HT1080 (cell line): ENCODE measurements at regions not wholly inside any gene's neighbourhood (a gene's known extent, or its start where the extent isn't known, plus 50 kb on each side); places are given as distances from the start of the nearest gene placed in this dataset.

Experiments used
- DNase-seq: peaks from one replicate; pipeline ENCODE4 v3.0.0-alpha.2; 2015; ENCODE audit warnings: low read depth

DNA sequence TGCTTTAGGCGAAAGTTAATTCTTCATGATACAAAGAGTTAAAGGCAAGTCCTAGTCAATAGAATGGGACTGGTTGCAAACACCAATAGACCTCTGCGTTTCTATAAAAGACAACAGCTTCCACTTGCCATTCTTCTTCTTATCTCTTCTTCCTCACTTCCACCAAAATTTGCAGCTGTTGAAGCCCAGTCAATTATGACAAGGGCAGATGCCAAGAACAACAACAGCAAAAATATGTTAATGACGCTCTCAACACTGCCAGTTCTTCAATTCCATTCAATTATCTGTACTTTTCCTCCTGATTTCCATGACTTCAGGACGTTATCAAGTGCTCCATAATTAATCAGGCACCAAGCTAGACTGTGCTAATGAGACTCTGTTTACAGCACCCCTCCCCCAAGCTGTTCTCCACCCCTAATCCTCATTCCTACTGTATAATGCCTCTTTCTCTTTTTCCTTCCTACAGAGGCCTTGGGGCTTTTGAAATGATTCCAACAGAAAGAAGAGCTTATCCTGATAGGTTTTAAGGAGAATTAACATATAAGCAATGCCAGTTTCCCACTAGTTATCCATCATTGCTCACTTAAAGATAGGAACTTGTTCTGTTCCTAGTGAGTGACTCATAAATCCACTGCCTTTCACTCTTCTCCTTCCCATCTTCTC is 1160.5 kb downstream of the IGSF11 start:
- DNase-seq: no peak

DNA sequence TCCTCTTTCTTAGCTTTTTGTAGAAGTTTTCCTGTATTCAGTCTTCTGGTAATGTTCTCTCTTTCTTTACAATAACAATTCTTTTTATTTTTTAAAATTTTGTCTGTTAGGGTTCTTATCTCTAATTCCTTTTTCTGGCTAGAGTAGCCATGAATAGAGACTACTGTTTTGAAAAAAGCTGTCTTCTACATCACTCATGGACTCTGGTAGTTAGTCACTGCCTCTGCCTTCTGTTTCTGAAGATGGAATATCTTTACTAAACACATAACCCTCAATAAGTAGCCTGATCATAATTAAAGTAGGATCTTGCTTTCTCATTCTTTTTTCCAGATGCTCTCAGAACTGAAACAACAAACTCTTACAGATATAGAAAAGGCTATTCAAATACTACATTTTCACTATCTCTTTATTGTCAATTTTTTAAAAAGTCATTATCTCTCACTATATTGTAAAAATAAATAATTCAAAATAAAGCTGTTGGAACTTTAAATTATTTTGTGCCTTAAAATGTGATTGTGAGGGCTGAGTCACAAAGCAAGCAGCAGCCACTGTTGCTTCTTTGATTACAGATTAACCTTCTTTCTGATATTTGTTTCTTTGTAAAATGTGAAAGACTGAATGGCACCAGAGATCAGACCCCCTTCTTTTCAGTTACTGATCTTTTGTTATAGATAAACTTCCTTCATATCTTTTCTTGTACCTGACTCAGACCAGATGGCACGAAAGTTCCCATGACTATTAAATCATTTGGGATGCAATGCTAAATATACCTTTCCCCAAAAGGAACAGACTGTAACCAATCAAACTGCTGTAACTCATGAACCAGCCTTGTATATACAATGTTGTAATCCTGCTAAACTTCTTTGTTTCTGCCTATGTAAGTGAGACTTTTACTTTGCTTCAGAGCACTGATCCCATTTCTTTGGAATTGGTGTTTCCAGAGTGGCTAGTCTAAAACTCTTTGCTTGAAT is 1159.5 kb downstream of the IGSF11 start:
- DNase-seq: no peak

GRCh38 chr3:117875887-117876286 is 1158.8 kb downstream of the IGSF11 start:
- DNase-seq: no peak

GRCh38 chr3:117880638-117881037 is 1154.0 kb downstream of the IGSF11 start:
- DNase-seq: no peak

DNA sequence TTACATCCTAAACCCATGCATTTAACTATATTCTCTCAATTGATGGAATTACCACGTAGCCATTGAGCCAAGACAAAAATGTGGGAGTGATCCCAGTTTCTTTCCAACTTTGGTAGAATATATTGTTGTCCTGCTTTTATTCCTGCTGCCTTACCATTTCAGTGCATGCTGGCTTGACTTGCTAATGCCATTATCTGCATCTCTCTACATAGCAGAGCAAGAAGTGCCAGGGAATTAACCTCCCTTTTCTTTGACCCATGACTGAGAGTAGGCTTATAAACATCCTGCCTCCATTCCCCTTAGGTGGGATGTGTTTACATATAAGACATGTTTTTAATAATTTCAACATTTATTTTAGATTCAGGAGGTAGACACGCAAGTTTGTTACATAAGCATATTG is 1153.4 kb downstream of the IGSF11 start:
- no peak for DNase-seq

DNA sequence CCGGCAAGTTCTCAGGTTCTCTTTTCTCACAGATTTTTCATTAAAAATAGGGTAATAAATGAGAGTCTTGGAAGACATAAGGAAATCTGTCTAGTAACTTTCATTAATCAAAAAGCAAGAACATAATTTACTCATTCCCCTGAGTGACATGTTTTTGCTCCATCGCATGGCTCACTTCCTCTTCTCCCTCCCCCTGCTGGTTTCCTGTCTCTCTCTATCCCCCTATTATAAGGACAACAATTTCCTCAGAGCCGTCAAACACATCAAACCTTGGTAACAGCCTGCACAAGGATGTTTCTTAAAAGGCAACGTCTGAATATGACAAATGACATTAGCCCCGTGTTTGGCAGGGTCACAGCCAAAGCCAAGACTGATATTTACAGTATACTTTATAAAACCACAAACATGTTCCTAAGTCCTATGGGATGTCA is 1149.6 kb downstream of the IGSF11 start:
- DNase-seq: peak; percentile 63

GRCh38 chr3:117886147-117886546 is 1148.5 kb downstream of the IGSF11 start:
- no peak for DNase-seq

DNA sequence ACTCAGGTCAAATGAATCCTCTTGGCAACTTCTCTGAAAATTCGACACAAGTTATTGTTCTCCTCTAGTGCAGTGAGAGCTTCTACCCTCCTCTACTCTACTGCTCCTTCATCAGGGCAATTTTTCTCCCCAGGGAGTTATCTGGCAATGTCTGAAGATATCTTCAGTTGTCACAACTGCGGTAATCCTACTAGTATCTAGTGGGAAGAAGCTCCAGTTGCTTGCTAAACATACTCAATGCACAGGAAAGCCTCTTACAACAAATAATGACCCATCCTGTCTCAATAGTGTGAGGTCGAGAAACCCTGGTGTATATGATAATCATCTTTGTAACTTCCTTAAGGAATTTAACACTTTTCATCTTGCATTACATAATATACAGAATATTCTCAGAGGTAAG is 1147.6 kb downstream of the IGSF11 start:
- no peak for DNase-seq

DNA sequence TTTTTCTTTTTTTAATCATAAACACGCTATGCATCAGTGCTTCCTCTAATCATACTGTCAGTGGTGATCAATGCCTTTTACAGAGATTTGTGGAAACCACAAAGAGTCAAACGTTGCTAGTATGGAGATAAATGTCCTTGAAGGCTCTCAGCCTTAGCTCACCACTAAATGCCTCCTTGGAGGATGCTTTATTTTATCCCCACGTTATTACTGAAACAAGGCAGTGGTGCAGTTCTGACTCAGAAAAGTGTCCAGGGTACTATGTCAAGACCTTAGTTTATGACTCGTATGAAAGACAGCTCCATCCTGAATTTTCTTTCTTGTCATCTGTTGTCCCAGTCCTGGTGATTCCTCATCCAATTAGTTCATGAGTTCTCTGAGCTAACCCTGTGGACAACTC is 1146.7 kb downstream of the IGSF11 start:
- DNase-seq: peak; percentile 73

DNA sequence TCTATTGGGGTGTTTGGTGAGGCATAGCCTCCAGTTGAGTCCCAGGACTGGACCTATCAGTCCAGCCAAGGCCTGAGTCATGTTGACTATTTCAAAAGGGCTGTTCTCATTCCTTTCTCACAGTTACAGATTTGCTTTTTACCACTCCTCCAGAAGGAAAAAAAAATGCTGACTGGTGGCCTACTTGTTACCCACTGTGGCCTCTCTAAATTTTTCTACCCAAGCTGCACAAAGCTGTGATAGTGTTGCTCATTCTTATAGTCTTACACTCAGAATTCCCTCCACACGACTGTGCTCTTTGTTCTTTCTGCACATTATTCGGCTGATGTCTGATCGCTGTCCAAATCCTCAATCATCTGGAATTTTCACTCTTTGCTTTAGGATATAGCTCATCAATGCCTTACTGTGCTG is 1142.2 kb downstream of the IGSF11 start:
- DNase-seq: peak; percentile 78

- DNase-seq: no peak
Measured at GRCh38 chr3:117893001-117893400, 1141.6 kb downstream of the IGSF11 start.

DNA sequence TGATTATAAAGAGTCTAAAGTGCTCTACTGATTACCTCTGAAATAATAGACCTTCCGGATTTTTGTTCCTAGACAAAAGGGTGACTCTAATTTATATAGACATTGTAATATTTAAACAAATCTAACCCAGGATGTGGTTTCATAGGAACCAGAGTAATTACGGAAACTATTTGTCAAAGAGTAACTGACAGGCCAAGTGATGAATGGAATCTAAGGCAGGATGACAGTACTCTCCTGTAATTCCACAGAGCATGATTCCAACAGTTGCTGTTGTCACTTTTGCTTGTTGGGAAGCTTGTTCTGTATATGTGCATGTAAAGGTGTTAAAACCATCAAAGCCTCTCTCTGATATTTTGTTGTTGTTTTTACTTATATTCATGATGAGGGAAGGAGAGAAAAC is 1141.0 kb downstream of the IGSF11 start:
- DNase-seq: peak; percentile 77

DNA sequence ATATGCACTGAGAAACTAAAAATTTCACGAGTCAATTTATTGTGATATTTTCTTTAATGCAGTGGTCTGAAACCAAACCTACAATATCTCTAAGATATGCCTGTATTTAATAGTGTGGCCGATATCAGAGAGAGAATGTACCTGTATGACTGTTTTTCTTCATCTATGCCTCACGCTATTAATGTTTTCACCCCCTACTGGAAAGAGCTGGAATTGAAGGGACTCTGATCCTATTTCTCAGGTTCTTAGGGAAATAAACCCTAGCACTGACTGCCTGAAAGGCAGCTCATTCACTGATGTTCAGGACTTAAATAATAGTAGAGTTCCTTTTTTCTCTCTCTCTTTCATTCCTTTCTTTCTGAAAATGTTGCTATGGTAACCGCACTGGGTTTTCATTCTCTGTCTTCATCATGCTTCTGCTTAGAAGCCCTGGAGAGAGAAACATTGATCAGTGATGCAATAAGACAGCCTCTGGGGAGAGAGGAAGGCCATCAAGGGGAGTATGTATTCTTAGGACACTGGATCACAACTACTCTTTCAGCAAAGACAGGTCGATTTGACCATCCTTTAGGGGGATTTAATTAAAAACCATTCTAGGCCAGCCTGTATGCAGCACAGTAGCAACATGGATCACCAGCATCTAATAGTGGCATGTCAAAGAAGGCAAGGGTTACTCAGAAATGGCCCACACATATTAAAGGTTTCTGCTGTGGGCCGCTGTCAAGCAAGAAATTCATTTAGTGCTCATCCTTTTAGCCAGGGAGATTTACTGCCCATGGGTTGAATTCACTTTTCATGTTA is 1135.7 kb downstream of the IGSF11 start:
- DNase-seq: peak; percentile 47

DNA sequence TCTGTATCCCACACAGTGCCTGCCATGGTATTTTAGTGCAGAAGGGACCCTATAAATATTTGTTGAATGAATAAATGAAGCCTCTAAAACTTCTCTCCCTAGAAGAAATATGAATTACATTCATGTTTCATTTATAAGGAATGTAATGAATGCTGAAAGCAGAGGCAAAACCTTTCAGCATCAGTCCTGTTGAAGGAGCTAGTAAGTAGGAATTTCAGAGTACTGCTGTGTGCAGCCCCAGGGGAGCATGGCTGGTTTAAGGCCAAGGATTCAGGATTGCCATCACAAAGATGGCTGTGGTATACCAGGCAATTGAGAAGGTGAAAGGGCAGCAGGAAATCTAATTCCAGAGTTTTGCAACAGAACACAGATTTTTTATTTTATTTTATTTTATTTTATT is 1131.4 kb downstream of the IGSF11 start:
- no peak for DNase-seq

GRCh38 chr3:117910820-117911521 is 1123.7 kb downstream of the IGSF11 start:
- no peak for DNase-seq

DNA sequence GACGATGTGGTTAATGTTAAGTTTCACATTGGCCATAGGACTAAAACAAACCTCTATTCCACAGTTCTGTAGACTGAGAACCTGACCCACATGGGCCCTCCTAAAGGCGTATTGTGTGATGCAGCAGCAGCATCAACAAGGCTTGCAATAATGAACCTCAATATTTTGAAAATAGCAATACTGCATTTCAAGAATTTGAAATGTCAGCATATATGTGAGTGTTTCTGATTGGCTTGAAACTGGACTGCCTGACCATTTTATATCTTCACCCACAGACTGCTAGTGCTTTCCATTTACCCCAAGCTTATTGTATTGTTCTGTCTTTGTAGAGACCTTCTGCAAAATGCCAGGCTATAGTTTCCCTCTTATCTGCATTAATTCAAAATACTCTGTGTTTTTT is 1122.3 kb downstream of the IGSF11 start:
- DNase-seq: no peak

DNA sequence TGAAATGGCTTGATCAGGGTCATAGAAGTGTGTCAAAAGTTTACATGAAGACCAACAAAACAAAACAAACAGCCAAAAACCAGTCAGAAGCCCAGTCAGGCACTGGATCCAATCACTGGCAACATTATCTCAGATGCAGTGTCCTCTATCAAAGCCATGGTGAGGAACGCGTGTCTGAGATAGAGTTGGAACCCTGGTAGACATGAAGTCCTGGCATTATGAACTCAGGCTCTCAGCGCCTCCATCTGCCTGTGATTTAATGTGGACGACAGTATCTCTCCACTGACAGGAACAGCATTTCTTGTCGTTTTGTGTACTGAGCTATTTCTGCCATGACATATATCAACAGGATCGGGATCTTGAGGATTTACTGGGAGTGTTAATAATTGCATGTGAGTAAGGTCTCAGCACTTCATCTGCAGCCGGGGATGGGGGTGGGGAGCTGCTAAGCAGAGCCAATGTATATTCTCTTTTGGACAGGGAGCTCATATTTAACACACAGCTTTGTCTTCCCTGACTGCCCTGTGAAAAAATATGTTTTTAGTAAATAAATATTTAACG is 1120.0 kb downstream of the IGSF11 start:
- no peak for DNase-seq

DNA sequence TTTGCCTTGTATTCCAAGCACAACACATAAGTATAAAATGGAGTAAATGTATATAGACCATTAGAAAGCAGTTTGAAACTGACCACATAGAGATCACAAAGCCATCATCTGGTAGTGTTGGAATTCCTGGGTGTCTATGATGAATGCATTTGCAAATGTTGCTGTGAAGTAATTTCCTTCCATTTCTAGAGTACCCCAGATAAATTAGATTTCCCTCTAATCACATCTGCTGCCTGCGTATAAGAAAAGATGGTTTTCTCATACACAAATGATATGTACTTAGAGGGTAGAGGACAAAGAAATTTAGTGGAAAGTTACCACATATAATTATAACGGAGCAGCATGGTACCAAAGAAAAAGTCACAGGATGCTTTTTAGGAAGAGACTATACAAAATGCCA is 1117.8 kb downstream of the IGSF11 start:
- no peak for DNase-seq

- DNase-seq: no peak
Measured at GRCh38 chr3:117919621-117920020, 1115.0 kb downstream of the IGSF11 start.

GRCh38 chr3:117920253-117920898 is 1114.3 kb downstream of the IGSF11 start:
- no peak for DNase-seq
